SU-DHL-6 (cell line): ENCODE measurements at regions not wholly inside any gene's neighbourhood (a gene's known extent, or its start where the extent isn't known, plus 50 kb on each side); places are given as distances from the start of the nearest gene placed in this dataset.
"Not testable (repeated sequence)": the region's sequence is repeated elsewhere in the genome, so short reads cannot be mapped to it uniquely, and the experiment has no call there.

Source experiments
- EZH2phosphoT487 ChIP-seq: fragments of 200-600 bp; sonication (generic), shearing (Covaris generic); conservative IDR thresholded peaks from 2 replicates; pipeline ENCODE4 v1.6.1; 2018; ENCODE audit warnings: mild to moderate bottlenecking, antibody characterized with exemption, low read length, moderate library complexity, mixed read lengths
- TF ChIP-seq, protein P1 (sequence below): fragments of 200-600 bp; sonication (generic); IDR thresholded peaks from one replicate; pipeline ENCODE4 v1.5.1; 2017; ENCODE audit warnings: antibody characterized with exemption, mild to moderate bottlenecking, low read length, moderate library complexity; ENCODE audit not compliant: insufficient read depth, poor library complexity, severe bottlenecking

DNA sequence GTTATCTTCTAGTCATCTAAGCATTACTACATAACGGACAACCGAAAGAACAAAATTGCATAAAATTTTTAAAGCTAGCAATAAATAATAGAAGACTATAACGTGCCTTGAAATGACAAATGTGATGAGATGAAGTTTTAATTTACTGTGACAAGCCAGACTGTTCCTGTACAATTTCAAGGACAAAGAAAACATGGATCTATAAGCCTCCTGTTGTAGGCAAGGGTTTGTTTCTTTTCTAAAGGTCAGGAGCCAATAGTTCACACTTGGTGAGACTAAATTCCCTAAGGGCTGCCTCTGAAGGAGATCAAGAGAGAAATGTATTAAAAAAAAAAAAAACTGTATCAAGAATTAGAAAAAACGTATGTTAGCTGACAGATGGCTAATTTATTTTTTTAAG, 2335.1 kb downstream of the EPHA3 start:
- TF ChIP-seq, protein P1, sequence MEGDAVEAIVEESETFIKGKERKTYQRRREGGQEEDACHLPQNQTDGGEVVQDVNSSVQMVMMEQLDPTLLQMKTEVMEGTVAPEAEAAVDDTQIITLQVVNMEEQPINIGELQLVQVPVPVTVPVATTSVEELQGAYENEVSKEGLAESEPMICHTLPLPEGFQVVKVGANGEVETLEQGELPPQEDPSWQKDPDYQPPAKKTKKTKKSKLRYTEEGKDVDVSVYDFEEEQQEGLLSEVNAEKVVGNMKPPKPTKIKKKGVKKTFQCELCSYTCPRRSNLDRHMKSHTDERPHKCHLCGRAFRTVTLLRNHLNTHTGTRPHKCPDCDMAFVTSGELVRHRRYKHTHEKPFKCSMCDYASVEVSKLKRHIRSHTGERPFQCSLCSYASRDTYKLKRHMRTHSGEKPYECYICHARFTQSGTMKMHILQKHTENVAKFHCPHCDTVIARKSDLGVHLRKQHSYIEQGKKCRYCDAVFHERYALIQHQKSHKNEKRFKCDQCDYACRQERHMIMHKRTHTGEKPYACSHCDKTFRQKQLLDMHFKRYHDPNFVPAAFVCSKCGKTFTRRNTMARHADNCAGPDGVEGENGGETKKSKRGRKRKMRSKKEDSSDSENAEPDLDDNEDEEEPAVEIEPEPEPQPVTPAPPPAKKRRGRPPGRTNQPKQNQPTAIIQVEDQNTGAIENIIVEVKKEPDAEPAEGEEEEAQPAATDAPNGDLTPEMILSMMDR, result not testable (repeated sequence)
- not testable (repeated sequence) for TF ChIP-seq EZH2phosphoT487
